ENCODE measurements at regions not wholly inside any gene's neighbourhood (a gene's known extent, or its start where the extent isn't known, plus 50 kb on each side); places are given as distances from the start of the nearest gene placed in this dataset.

DNA sequence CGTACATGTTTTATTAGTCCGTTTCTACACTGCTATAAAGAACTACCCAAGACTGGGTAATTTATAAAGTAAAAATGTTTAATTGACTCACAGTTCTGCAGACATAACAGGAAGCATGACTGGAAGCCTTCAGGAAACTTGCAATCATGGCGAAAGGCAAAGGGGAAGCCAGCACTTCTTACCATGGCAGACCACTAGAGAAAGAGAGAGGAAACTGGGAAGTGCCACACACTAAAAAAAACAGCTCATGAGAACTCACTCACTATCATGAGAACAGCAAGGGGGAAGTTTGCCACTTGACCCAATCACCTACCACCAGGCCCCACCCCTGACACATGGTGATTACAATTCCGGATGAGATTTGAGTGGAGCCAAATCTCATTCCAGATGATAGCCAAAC is 466.2 kb downstream of the IRS1 start:
- TF ChIP-seq, protein P1, sequence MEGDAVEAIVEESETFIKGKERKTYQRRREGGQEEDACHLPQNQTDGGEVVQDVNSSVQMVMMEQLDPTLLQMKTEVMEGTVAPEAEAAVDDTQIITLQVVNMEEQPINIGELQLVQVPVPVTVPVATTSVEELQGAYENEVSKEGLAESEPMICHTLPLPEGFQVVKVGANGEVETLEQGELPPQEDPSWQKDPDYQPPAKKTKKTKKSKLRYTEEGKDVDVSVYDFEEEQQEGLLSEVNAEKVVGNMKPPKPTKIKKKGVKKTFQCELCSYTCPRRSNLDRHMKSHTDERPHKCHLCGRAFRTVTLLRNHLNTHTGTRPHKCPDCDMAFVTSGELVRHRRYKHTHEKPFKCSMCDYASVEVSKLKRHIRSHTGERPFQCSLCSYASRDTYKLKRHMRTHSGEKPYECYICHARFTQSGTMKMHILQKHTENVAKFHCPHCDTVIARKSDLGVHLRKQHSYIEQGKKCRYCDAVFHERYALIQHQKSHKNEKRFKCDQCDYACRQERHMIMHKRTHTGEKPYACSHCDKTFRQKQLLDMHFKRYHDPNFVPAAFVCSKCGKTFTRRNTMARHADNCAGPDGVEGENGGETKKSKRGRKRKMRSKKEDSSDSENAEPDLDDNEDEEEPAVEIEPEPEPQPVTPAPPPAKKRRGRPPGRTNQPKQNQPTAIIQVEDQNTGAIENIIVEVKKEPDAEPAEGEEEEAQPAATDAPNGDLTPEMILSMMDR (IDR thresholded peaks at IDR 0.05): no peak
- no peak for TF ChIP-seq POLR2AphosphoS5 (IDR thresholded peaks at IDR 0.05)
